SK-N-SH (cell line): ENCODE measurements at regions not wholly inside any gene's neighbourhood (a gene's known extent, or its start where the extent isn't known, plus 50 kb on each side); places are given as distances from the start of the nearest gene placed in this dataset.

ENCODE experiments used
- CTCF ChIP-seq: fragments of 200-600 bp; sonication (generic); IDR thresholded peaks from 2 replicates; pipeline ENCODE4 v1.6.1; 2017; ENCODE audit warnings: antibody characterized with exemption, mild to moderate bottlenecking, moderate library complexity
- FOXJ3 ChIP-seq: sonication (generic); formaldehyde crosslinking; IDR thresholded peaks from 2 replicates; pipeline ENCODE4 v1.5.1; 2020; ENCODE audit warnings: mild to moderate bottlenecking, missing genetic modification reagents
- GABPA ChIP-seq: IDR thresholded peaks from 2 replicates; pipeline ENCODE4 v1.4.0; 2012; ENCODE audit warnings: low read depth, mild to moderate bottlenecking
- RAD21 ChIP-seq: IDR thresholded peaks from 2 replicates; pipeline ENCODE4 v1.6.1; 2012; ENCODE audit warnings: mild to moderate bottlenecking, low read length
- REST ChIP-seq: IDR thresholded peaks from 2 replicates; pipeline ENCODE4 v1.6.1; 2012; ENCODE audit warnings: mild to moderate bottlenecking, low read depth, low read length, moderate library complexity
- RFX5 ChIP-seq: IDR thresholded peaks from 2 replicates; pipeline ENCODE4 v1.6.1; 2012; ENCODE audit warnings: mild to moderate bottlenecking, improper control_type of control experiment, low read length
- SIN3A ChIP-seq: IDR thresholded peaks from 2 replicates; pipeline ENCODE4 v1.6.1; 2012; ENCODE audit warnings: low read depth, mild to moderate bottlenecking, low read length, moderate library complexity, borderline replicate concordance
- TAF1 ChIP-seq: IDR thresholded peaks from 2 replicates; pipeline ENCODE4 v1.6.1; 2012; ENCODE audit warnings: low read depth, mild to moderate bottlenecking, low read length, moderate library complexity, borderline replicate concordance
- TEAD4 ChIP-seq: IDR thresholded peaks from 2 replicates; pipeline ENCODE4 v1.4.0; 2012; ENCODE audit warnings: mild to moderate bottlenecking, borderline replicate concordance; ENCODE audit not compliant: insufficient read depth
- TF ChIP-seq, protein P1 (sequence below): IDR thresholded peaks from 2 replicates; pipeline ENCODE4 v1.4.0; 2012; ENCODE audit warnings: low read depth, borderline replicate concordance
- TF ChIP-seq, protein P2 (sequence below): IDR thresholded peaks from 2 replicates; pipeline ENCODE4 v1.4.0; 2012; ENCODE audit warnings: low read depth

DNA sequence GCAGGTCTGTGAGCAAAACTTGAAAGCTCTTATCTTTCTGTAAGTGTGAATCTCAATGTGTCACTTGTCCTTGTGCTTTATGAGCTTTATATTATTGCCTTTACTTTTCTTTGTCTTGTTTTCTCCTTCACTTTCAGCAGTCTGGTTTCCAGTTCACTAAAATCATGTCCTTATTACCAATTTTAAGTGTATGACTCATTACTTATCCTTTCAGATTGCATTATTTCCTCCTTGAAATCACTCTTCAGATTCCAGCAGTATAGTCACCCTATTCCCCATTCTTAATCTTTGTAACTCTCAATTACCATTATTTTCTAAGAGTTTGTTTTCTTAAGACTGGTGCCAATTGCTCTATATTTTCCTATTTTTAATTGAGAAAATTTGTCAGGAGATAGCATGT lies 117.4 kb upstream of the GRIK2 start:
- TF ChIP-seq FOXJ3 (no peak), CTCF (no peak), TAF1 (no peak), GABPA (no peak), RAD21 (no peak), RFX5 (no peak), TEAD4 (no peak), SIN3A (no peak), REST (no peak)
- TF ChIP-seq, protein P1, sequence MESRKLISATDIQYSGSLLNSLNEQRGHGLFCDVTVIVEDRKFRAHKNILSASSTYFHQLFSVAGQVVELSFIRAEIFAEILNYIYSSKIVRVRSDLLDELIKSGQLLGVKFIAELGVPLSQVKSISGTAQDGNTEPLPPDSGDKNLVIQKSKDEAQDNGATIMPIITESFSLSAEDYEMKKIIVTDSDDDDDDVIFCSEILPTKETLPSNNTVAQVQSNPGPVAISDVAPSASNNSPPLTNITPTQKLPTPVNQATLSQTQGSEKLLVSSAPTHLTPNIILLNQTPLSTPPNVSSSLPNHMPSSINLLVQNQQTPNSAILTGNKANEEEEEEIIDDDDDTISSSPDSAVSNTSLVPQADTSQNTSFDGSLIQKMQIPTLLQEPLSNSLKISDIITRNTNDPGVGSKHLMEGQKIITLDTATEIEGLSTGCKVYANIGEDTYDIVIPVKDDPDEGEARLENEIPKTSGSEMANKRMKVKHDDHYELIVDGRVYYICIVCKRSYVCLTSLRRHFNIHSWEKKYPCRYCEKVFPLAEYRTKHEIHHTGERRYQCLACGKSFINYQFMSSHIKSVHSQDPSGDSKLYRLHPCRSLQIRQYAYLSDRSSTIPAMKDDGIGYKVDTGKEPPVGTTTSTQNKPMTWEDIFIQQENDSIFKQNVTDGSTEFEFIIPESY: no peak
- TF ChIP-seq, protein P2, sequence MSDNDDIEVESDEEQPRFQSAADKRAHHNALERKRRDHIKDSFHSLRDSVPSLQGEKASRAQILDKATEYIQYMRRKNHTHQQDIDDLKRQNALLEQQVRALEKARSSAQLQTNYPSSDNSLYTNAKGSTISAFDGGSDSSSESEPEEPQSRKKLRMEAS: no peak
